ENCODE measurements at regions not wholly inside any gene's neighbourhood (a gene's known extent, or its start where the extent isn't known, plus 50 kb on each side); places are given as distances from the start of the nearest gene placed in this dataset.
A peak's percentile ranks its signal among the peaks of the same experiment; 100 is the strongest.

GRCh38 chr1:71267220-71267619 is 186.4 kb upstream of the ZRANB2 start:
- no peak for TF ChIP-seq CTCF (conservative IDR thresholded peaks at IDR 0.05)
- Histone ChIP-seq H3K36me3 (ENCODE audit: control insufficient read depth, insufficient read depth, low read length) (no peaks in the 10 kb centered on the region), H3K4me3 (ENCODE audit: low read length) (no peak overlapping the region), H3K9ac (ENCODE audit: extremely low read depth, low read length, poor library complexity, severe bottlenecking) (no peak overlapping the region), H3K9me3 (ENCODE audit: control insufficient read depth, low read length) (no peaks in the 10 kb centered on the region), H3K27me3 (ENCODE audit: control insufficient read depth, insufficient read depth, low read length, poor library complexity, severe bottlenecking) (no peaks in the 10 kb centered on the region), H3K4me1 (ENCODE audit: control insufficient read depth, insufficient read depth, low read length) (no peaks in the 10 kb centered on the region), H3K27ac (ENCODE audit: low read depth, low read length) (no peak overlapping the region)
- Mint-ChIP-seq H3K4me1 (no peaks in the 10 kb centered on the region), H3K9me3 (no peaks in the 10 kb centered on the region), H3K27ac (no peak overlapping the region), H3K27me3 (ENCODE audit: insufficient read depth) (no peaks in the 10 kb centered on the region), H3K4me3 (no peak overlapping the region), H3K36me3 (ENCODE audit: low read depth) (no peaks in the 10 kb centered on the region)
- DNase-seq, result no peak

- Histone ChIP-seq H3K4me3 (ENCODE audit: low read length) (no peak overlapping the region), H3K27ac (ENCODE audit: low read depth, low read length) (no peak overlapping the region), H3K9ac (ENCODE audit: extremely low read depth, low read length, poor library complexity, severe bottlenecking) (no peak overlapping the region), H3K4me1 (ENCODE audit: control insufficient read depth, insufficient read depth, low read length) (no peaks in the 10 kb centered on the region), H3K27me3 (ENCODE audit: control insufficient read depth, insufficient read depth, low read length, poor library complexity, severe bottlenecking) (no peaks in the 10 kb centered on the region), H3K9me3 (ENCODE audit: control insufficient read depth, low read length) (no peaks in the 10 kb centered on the region), H3K36me3 (ENCODE audit: control insufficient read depth, insufficient read depth, low read length) (no peaks in the 10 kb centered on the region)
- Mint-ChIP-seq H3K36me3 (ENCODE audit: low read depth) (no peaks in the 10 kb centered on the region), H3K9me3 (no peaks in the 10 kb centered on the region), H3K4me1 (no peaks in the 10 kb centered on the region), H3K27ac (no peak overlapping the region), H3K27me3 (ENCODE audit: insufficient read depth) (no peaks in the 10 kb centered on the region), H3K4me3 (no peak overlapping the region)
- no peak for DNase-seq
- WGBS, 2 experiments (ENCODE audit: insufficient coverage in 1 of 2, insufficient read length in 1 of 2), result 93 to 94% methylated on average over 3 to 5 of the region's 5 CpGs
- TF ChIP-seq CTCF (conservative IDR thresholded peaks at IDR 0.05), result no peak
Measured at GRCh38 chr1:71264039-71264438, 183.2 kb upstream of the ZRANB2 start.

- H3K4me3 Mint-ChIP-seq, result no peak overlapping the region
- no peaks in the 10 kb centered on the region for H3K9me3 Mint-ChIP-seq
- peak overlapping the region; percentile 8 for H3K27ac ChIP-seq (ENCODE audit: low read depth, low read length)
- H3K4me1 ChIP-seq (ENCODE audit: control insufficient read depth, insufficient read depth, low read length), result no peaks in the 10 kb centered on the region
- H3K4me3 ChIP-seq (ENCODE audit: low read length), result no peak overlapping the region
- H3K27ac Mint-ChIP-seq, result no peak overlapping the region
- no peaks in the 10 kb centered on the region for H3K27me3 Mint-ChIP-seq (ENCODE audit: insufficient read depth)
- H3K4me1 Mint-ChIP-seq, result peaks cover under 1% of the 10 kb centered on the region
- H3K36me3 ChIP-seq (ENCODE audit: control insufficient read depth, insufficient read depth, low read length), result no peaks in the 10 kb centered on the region
- no peaks in the 10 kb centered on the region for H3K36me3 Mint-ChIP-seq (ENCODE audit: low read depth)
- no peaks in the 10 kb centered on the region for H3K9me3 ChIP-seq (ENCODE audit: control insufficient read depth, low read length)
- 79 to 100% methylated on average over 3 to 7 of the region's 7 CpGs for WGBS, 2 experiments (ENCODE audit: insufficient coverage in 1 of 2, insufficient read length in 1 of 2)
- H3K27me3 ChIP-seq (ENCODE audit: control insufficient read depth, insufficient read depth, low read length, poor library complexity, severe bottlenecking), result no peaks in the 10 kb centered on the region
- no peak overlapping the region for H3K9ac ChIP-seq (ENCODE audit: extremely low read depth, low read length, poor library complexity, severe bottlenecking)
- DNase-seq, result no peak
- no peak for TF ChIP-seq CTCF (conservative IDR thresholded peaks at IDR 0.05)
Measured at GRCh38 chr1:71262970-71263369, 182.1 kb upstream of the ZRANB2 start.

Data from endodermal cell (in vitro differentiated cells).